GM15510 (cell line): ENCODE measurements at regions not wholly inside any gene's neighbourhood (a gene's known extent, or its start where the extent isn't known, plus 50 kb on each side); places are given as distances from the start of the nearest gene placed in this dataset.

Source experiments
- POLR2A ChIP-seq: IDR thresholded peaks from 3 replicates; pipeline ENCODE4 v1.6.1; 2011; ENCODE audit warnings: borderline replicate concordance; ENCODE audit not compliant: insufficient read length; ENCODE audit errors: extremely low read depth

GRCh38 chr21:25528515-25528914 lies 78.8 kb downstream of the MRPL39 start:
- TF ChIP-seq POLR2A: no peak

- TF ChIP-seq POLR2A: no peak
These were observed 88.8 kb downstream of the MRPL39 start for GRCh38 chr21:25518491-25518911.

GRCh38 chr21:25515484-25516405 lies 91.5 kb downstream of the MRPL39 start:
- no peak for TF ChIP-seq POLR2A

- no peak for TF ChIP-seq POLR2A
These were observed 93.5 kb downstream of the MRPL39 start for GRCh38 chr21:25513810-25514209.

GRCh38 chr21:25512095-25513081 lies 94.9 kb downstream of the MRPL39 start:
- no peak for TF ChIP-seq POLR2A

GRCh38 chr21:25509862-25510261 lies 97.4 kb downstream of the MRPL39 start:
- peak; percentile 21 for TF ChIP-seq POLR2A

- TF ChIP-seq POLR2A: no peak
These were observed 98.9 kb downstream of the MRPL39 start for GRCh38 chr21:25508364-25508763.

- TF ChIP-seq POLR2A: no peak
These were observed 99.8 kb downstream of the MRPL39 start for GRCh38 chr21:25507522-25507921.

GRCh38 chr21:25506887-25507286 lies 100.4 kb downstream of the MRPL39 start:
- no peak for TF ChIP-seq POLR2A

GRCh38 chr21:25506261-25506660 lies 101.0 kb downstream of the MRPL39 start:
- no peak for TF ChIP-seq POLR2A

GRCh38 chr21:25503981-25504380 lies 103.3 kb downstream of the MRPL39 start:
- no peak for TF ChIP-seq POLR2A

- TF ChIP-seq POLR2A: no peak
These were observed 105.2 kb downstream of the MRPL39 start for GRCh38 chr21:25501996-25502665.

GRCh38 chr21:25501462-25501861 lies 105.8 kb downstream of the MRPL39 start:
- peak; percentile 10 for TF ChIP-seq POLR2A

GRCh38 chr21:25500598-25500997 lies 106.7 kb downstream of the MRPL39 start:
- no peak for TF ChIP-seq POLR2A
